ENCODE measurements at regions not wholly inside any gene's neighbourhood (a gene's known extent, or its start where the extent isn't known, plus 50 kb on each side); places are given as distances from the start of the nearest gene placed in this dataset.

- no peak for TF ChIP-seq POLR2A (IDR thresholded peaks at IDR 0.05; ENCODE audit: low read length)
- TF ChIP-seq GATA1 (IDR thresholded peaks at IDR 0.05; ENCODE audit: low read depth, low read length): no peak
Observed at GRCh38 chr6:14711704-14712379, 534.0 kb upstream of the JARID2 start.

All from erythroblast (primary cell).